K562 (cell line): ENCODE measurements at regions not wholly inside any gene's neighbourhood (a gene's known extent, or its start where the extent isn't known, plus 50 kb on each side); places are given as distances from the start of the nearest gene placed in this dataset.
A peak's percentile ranks its signal among the peaks of the same experiment; 100 is the strongest.

ENCODE experiments used
- ATAC-seq: fragments of 200-7000 bp; cut with Tn5 transposase; 3 replicates; pipeline ENCODE4 v1.9.1; 2020; ENCODE audit warnings: moderate library complexity
- BruUV-seq: library from RNA; stranded (reverse); fragments of 400-500 nt; replicated peaks from 2 replicates; lab custom pipeline; 2021; lab: Mats Ljungman, UMichigan
- CTCF ChIA-PET: fragments of 300-600 bp; formaldehyde crosslinking; extraction: SDS; loops from one replicate; lab custom pipeline; 2021; ENCODE audit warnings: low intra/inter-chr PET ratio; lab: Yijun Ruan, JAX
- POLR2A ChIA-PET: fragments of 300-600, 350-650 bp; sonication (Branson Sonifier 250); formaldehyde crosslinking; extraction: SDS; loops from one replicate; lab custom pipeline; 2021; ENCODE audit warnings: antibody characterized with exemption, inconsistent platforms; lab: Yijun Ruan, JAX
- DNase-seq, 4 experiments: peaks; one replicate each; pipeline versions ENCODE4 v3.0.0 to v3.0.0-alpha.2; 2011 to 2018; ENCODE audit warnings: low spot score in 3 of 4, mixed read lengths in 3 of 4; ENCODE audit errors: extremely low read depth in 1 of 4
- FAIRE-seq: peaks from 2 replicates; lab custom pipeline; 2011; peaks lifted over from hg19 to GRCh38; lab: Jason Lieb, UNC
- H2AFZ ChIP-seq: 2 replicates; pipeline ENCODE4 v1.6.0; 2011; ENCODE audit warnings: low read depth, low read length, control low read depth, inconsistent platforms
- H3K27ac ChIP-seq: fragments of 200-600 bp; 3 replicates; pipeline ENCODE4 v1.8.0; 2011; ENCODE audit warnings: low read depth, mild to moderate bottlenecking, control low read depth, inconsistent platforms, low read length, moderate library complexity, mixed read lengths; ENCODE audit errors: extremely low read depth
- H3K27me3 ChIP-seq, 2 experiments: fragments of 300-600 bp in 1 of 2; 2 replicates in 1 of 2; 3 replicates in 1 of 2; pipeline versions ENCODE4 v1.6.0 to v1.8.0; 2011; ENCODE audit warnings: inconsistent platforms in 2 of 2, low read length in 2 of 2, mild to moderate bottlenecking in 1 of 2, mixed read lengths in 1 of 2, moderate library complexity in 1 of 2; ENCODE audit not compliant: control insufficient read depth in 2 of 2, insufficient read depth in 2 of 2
- H3K36me3 ChIP-seq: fragments of 300-600 bp; 3 replicates; pipeline ENCODE4 v1.8.0; 2011; ENCODE audit warnings: mild to moderate bottlenecking, low read length, inconsistent platforms; ENCODE audit not compliant: control insufficient read depth, insufficient read depth
- H3K4me1 ChIP-seq, 2 experiments: fragments of 200-600 bp in 1 of 2; replicated peaks in 1 of 2; 2 replicates in 1 of 2; 3 replicates in 1 of 2; pipeline versions ENCODE4 v1.5.1 to v1.8.0; 2011; ENCODE audit warnings: inconsistent platforms in 2 of 2, low read length in 2 of 2, mild to moderate bottlenecking in 1 of 2, mixed read lengths in 1 of 2, moderate library complexity in 1 of 2; ENCODE audit not compliant: control insufficient read depth in 2 of 2, insufficient read depth in 2 of 2
- H3K4me2 ChIP-seq: 2 replicates; pipeline ENCODE4 v1.6.1; 2011; ENCODE audit warnings: low read length, control low read depth, inconsistent platforms, mixed read lengths; ENCODE audit not compliant: insufficient read depth
- H3K4me3 ChIP-seq: fragments of 200-600 bp; sonication (generic), shearing (Covaris generic); 2 replicates; pipeline ENCODE4 v1.5.1; 2016; ENCODE audit warnings: control low read depth, inconsistent platforms
- H3K79me2 ChIP-seq: fragments of 200-600 bp; 3 replicates; pipeline ENCODE4 v1.8.0; 2011; ENCODE audit warnings: low read length, inconsistent platforms; ENCODE audit not compliant: control insufficient read depth, insufficient read depth
- H3K9ac ChIP-seq, 2 experiments: 2 replicates each; pipeline versions ENCODE4 v1.6.0 to v1.6.1; 2011; ENCODE audit warnings: low read depth in 2 of 2, low read length in 2 of 2, control low read depth in 1 of 2, inconsistent platforms in 1 of 2, mild to moderate bottlenecking in 1 of 2, mixed read lengths in 1 of 2; ENCODE audit not compliant: insufficient read depth in 1 of 2
- H3K9me1 ChIP-seq: one replicate; pipeline ENCODE4 v1.6.0; 2011; ENCODE audit warnings: inconsistent platforms, mild to moderate bottlenecking, low read length, moderate library complexity; ENCODE audit not compliant: control insufficient read depth, insufficient read depth
- H3K9me3 ChIP-seq: replicated peaks from 2 replicates; pipeline ENCODE4 v1.5.1; 2011; ENCODE audit warnings: low read depth, low read length, inconsistent platforms; ENCODE audit not compliant: control insufficient read depth, insufficient read depth
- H4K20me1 ChIP-seq: replicated peaks from 2 replicates; pipeline ENCODE4 v1.6.1; 2011; ENCODE audit warnings: low read length, inconsistent platforms, mixed read lengths; ENCODE audit not compliant: control insufficient read depth, insufficient read depth
- CBX8 ChIP-seq: fragments of 200-600 bp; sonication (generic); IDR thresholded peaks from 2 replicates; pipeline ENCODE4 v1.6.1; 2012; ENCODE audit warnings: borderline replicate concordance, mixed run types, low read depth, mild to moderate bottlenecking, moderate library complexity, mixed read lengths, low read length, control low read depth, inconsistent platforms; ENCODE audit not compliant: poor library complexity, severe bottlenecking; ENCODE audit errors: extremely low read depth
- CTCF ChIP-seq, 3 experiments: IDR thresholded peaks in 2 of 3; conservative IDR thresholded peaks in 1 of 3; 2 replicates each; pipeline ENCODE4 v1.5.1; 2011 to 2012; ENCODE audit warnings: low read length in 3 of 3, mild to moderate bottlenecking in 3 of 3, control low read depth in 2 of 3, improper control_type of control experiment in 1 of 3, inconsistent platforms in 1 of 3, low read depth in 1 of 3, mixed read lengths in 1 of 3, moderate library complexity in 1 of 3; ENCODE audit not compliant: insufficient read depth in 2 of 3
- SMAD4 ChIP-seq: fragments of 250-450 bp; sonication (Bioruptor Pico); conservative IDR thresholded peaks from 2 replicates; pipeline ENCODE4 v1.8.0; 2021; ENCODE audit warnings: inconsistent platforms, mild to moderate bottlenecking, moderate library complexity
- WGBS: fragments of 100-300 bp; shearing (Covaris generic); methylation state at CpG from one replicate; pipeline ENCODE4 v1.1.6; 2016; ENCODE audit warnings: low coverage, mixed read lengths; ENCODE audit not compliant: insufficient coverage; ENCODE audit errors: missing lambda C conversion rate; 5-methylcytosine and 5-hydroxymethylcytosine counted together
- in situ Hi-C: fragments of 300-500 bp; cut with MboI; formaldehyde crosslinking; loops from 4 replicates; pipeline ENCODE4 v1.15.0; 2018; ENCODE audit warnings: inconsistent platforms, mixed read lengths
- intact Hi-C: fragments of 100-400 bp; cut with micrococcal nuclease; formaldehyde crosslinking; loops from 2 replicates; pipeline ENCODE4 v1.14.2; 2022

GRCh38 chr11:119486016-119486415, 63.0 kb upstream of the THY1 start:
- no peak overlapping the region for H2AFZ ChIP-seq
- POLR2A ChIA-PET: interaction anchor here (0.8 kb wide), 1 partner anchor 15 kb away, joined by 3 read pairs; no protein-coding TSS in a partner anchor
- TF ChIP-seq CTCF (IDR thresholded peaks at IDR 0.05 in 2 of 3, conservative IDR thresholded peaks at IDR 0.05 in 1 of 3; ENCODE audit: insufficient read depth in 2 of 3, low read depth in 1 of 3, low read length in 3 of 3): 0 out of 6 replicates have a peak, but pooled peaks of 1 of the 3 experiments have one; percentile 13
- TF ChIP-seq CBX8: no peak
- TF ChIP-seq SMAD4 (CRISPR knock-in tag): no peak
- TF ChIP-seq, all 486 proteins: peak for 1
- CTCF ChIA-PET: no interaction called here
- Histone ChIP-seq H3K9me3 (no peaks in the 10 kb centered on the region), H3K79me2 (no peaks in the 10 kb centered on the region), H3K4me3 (no peak overlapping the region), H3K4me2 (no peak overlapping the region), H3K9me1 (no peaks in the 10 kb centered on the region), H3K27ac (no peak overlapping the region), H3K27me3 (peaks cover 3 to 69% of the 10 kb centered on the region in 2 experiments; a peak in 4 of 5 replicates), H3K9ac (no peak overlapping the region), H3K4me1 (peaks cover 2 to 17% of the 10 kb centered on the region in 2 experiments; a peak in 2 of 5 replicates), H3K36me3 (no peaks in the 10 kb centered on the region), H4K20me1 (peaks cover 11% of the 10 kb centered on the region)
- in situ Hi-C loops: loop anchor here (10.0 kb wide), 1 partner anchor 249 kb away; no protein-coding TSS in a partner anchor
- BruUV-seq: no TSS peak
- 0% methylated on average over 5 of the region's 6 CpGs for WGBS
- FAIRE-seq (no peak), ATAC-seq (no peak), DNase-seq (no peak)
- intact Hi-C loops: loop anchor here (10.0 kb wide), 1 partner anchor 149 kb away; no protein-coding TSS in a partner anchor
